Adipocyte (in vitro differentiated cells): ENCODE measurements at regions not wholly inside any gene's neighbourhood (a gene's known extent, or its start where the extent isn't known, plus 50 kb on each side); places are given as distances from the start of the nearest gene placed in this dataset.

Experiments
- DNase-seq: peaks from one replicate; pipeline ENCODE4 v3.0.0-alpha.2; 2015; ENCODE audit warnings: low read depth
- H3K27me3 ChIP-seq: replicated peaks from 2 replicates; pipeline ENCODE4 v1.7.0; 2013; ENCODE audit warnings: mild to moderate bottlenecking, low read length, moderate library complexity; ENCODE audit not compliant: control insufficient read depth, insufficient read depth
- H3K36me3 ChIP-seq: 2 replicates; pipeline ENCODE4 v1.7.0; 2013; ENCODE audit warnings: low read length, mild to moderate bottlenecking, moderate library complexity; ENCODE audit not compliant: control insufficient read depth, insufficient read depth, severe bottlenecking
- H3K4me1 ChIP-seq: 2 replicates; pipeline ENCODE4 v1.7.0; 2013; ENCODE audit warnings: mild to moderate bottlenecking, low read length, moderate library complexity; ENCODE audit not compliant: control insufficient read depth, insufficient read depth
- H3K4me3 ChIP-seq: 2 replicates; pipeline ENCODE4 v1.7.0; 2013; ENCODE audit warnings: mild to moderate bottlenecking, low read length, moderate library complexity
- H3K9ac ChIP-seq: 2 replicates; pipeline ENCODE4 v1.7.0; 2013; ENCODE audit warnings: mild to moderate bottlenecking, low read length, moderate library complexity
- H3K9me3 ChIP-seq: 2 replicates; pipeline ENCODE4 v1.7.0; 2013; ENCODE audit warnings: mild to moderate bottlenecking, low read length, moderate library complexity; ENCODE audit not compliant: control insufficient read depth

- no peaks in the 10 kb centered on the region for H3K36me3 ChIP-seq
- no peak overlapping the region for H3K4me3 ChIP-seq
- peak; percentile 92 for DNase-seq
- H3K9me3 ChIP-seq = no peaks in the 10 kb centered on the region
- H3K27me3 ChIP-seq = no peaks in the 10 kb centered on the region
- H3K4me1 ChIP-seq = peaks cover 21% of the 10 kb centered on the region
- peak overlapping the region; percentile 26 for H3K9ac ChIP-seq
Measured at GRCh38 chr6:47097092-47097945, 55.2 kb upstream of the ADGRF1 start.

- Histone ChIP-seq H3K4me1 (peaks cover 23% of the 10 kb centered on the region), H3K27me3 (no peaks in the 10 kb centered on the region), H3K36me3 (no peaks in the 10 kb centered on the region), H3K4me3 (no peak overlapping the region), H3K9me3 (no peaks in the 10 kb centered on the region), H3K9ac (no peak overlapping the region)
- DNase-seq = no peak
Measured at GRCh38 chr6:47096211-47096895, 54.2 kb upstream of the ADGRF1 start.

- no peak for DNase-seq
- H3K9me3 ChIP-seq = no peaks in the 10 kb centered on the region
- H3K4me3 ChIP-seq = no peak overlapping the region
Measured at GRCh38 chr6:47094241-47094925, 52.3 kb upstream of the ADGRF1 start.

GRCh38 chr6:47093169-47093568 is 51.0 kb upstream of the ADGRF1 start:
- DNase-seq = no peak
- Histone ChIP-seq H3K9me3 (no peaks in the 10 kb centered on the region), H3K4me1 (peaks cover 13% of the 10 kb centered on the region), H3K27me3 (no peaks in the 10 kb centered on the region), H3K9ac (no peak overlapping the region), H3K36me3 (no peaks in the 10 kb centered on the region), H3K4me3 (no peak overlapping the region)

More at GRCh38 chr6:47094241-47094925, 52.3 kb upstream of the ADGRF1 start:
- no peaks in the 10 kb centered on the region for H3K27me3 ChIP-seq
- H3K36me3 ChIP-seq = no peaks in the 10 kb centered on the region
- no peak overlapping the region for H3K9ac ChIP-seq
- peaks cover 21% of the 10 kb centered on the region for H3K4me1 ChIP-seq

GRCh38 chr6:47091886-47092668 is 49.9 kb upstream of the ADGRF1 start:
- H3K4me3 ChIP-seq = no peak overlapping the region
- no peaks in the 10 kb centered on the region for H3K9me3 ChIP-seq
- H3K4me1 ChIP-seq = peaks cover 6% of the 10 kb centered on the region
- no peaks in the 10 kb centered on the region for H3K36me3 ChIP-seq
- H3K27me3 ChIP-seq = no peaks in the 10 kb centered on the region
- peak; percentile 75 for DNase-seq
- no peak overlapping the region for H3K9ac ChIP-seq
